ENCODE measurements at regions not wholly inside any gene's neighbourhood (a gene's known extent, or its start where the extent isn't known, plus 50 kb on each side); places are given as distances from the start of the nearest gene placed in this dataset.

DNA sequence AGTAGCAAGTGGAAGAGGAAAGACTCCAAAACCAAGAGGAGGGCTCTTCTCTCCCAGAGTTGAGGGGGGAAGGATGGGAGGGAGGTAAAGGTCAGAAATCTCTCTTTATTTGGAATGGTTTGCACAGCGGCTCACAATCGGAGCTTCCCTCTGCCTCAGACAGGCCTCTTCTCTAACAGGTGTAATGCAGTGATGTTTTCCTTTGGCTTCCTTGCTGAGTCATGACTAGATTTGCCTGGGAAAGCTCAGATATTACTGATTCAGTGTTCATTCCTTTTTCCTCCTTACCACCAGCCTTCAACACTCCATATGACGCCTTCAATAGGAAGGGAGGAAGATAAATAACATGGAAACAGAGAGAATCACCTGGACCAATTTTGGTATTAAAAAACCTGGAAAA, 136.6 kb downstream of the RNF152 start:
- peak in 1 of 2 experiments; percentile 36 for DNase-seq

DNA sequence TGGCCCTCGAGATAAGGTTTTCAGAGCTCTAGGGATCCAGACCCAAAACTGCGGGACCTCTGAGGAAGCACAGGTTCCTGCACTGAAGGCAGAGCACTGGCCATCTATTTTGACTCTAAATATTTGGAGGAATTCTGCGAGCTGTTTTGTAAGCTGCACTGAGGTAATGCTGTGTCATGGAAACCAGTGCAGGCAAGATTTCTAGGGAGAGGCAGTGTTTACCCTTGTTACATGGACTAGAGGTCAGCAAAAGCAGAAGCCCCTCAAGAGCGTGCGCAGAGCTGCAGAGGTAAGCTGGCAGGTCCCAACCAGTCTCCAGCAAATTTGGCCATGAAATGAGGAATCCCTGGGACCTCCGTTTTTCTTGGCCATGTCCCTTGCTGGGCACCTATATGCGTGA, 137.3 kb downstream of the RNF152 start:
- DNase-seq = peak in 1 of 2 experiments; percentile 4

DNA sequence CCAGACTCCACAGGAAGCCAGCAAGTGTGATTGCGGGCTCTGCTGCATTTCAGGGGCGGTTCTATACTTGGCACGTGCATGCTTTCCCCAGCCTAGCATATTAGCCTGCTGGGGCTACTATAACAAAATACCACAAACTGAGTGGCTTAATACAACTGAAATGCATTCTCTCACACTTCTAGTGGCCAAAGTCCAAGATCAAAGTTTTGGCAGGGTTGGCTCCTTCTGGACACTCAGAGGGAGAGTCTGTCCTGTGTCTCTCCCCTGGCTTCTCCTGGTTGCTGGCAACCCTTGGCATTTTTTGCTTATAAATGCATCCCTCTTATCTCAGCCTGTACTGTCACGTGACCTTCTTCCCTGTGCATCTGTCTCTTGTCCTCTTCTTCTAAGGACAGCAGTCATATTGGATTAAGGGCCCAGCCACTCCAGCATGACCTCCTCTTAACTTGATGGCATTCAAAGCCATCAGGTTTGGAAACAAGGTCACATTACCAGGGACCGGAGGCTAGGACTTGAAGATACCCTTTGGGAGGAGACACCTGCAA, 138.7 kb downstream of the RNF152 start:
- DNase-seq = no peak

DNA sequence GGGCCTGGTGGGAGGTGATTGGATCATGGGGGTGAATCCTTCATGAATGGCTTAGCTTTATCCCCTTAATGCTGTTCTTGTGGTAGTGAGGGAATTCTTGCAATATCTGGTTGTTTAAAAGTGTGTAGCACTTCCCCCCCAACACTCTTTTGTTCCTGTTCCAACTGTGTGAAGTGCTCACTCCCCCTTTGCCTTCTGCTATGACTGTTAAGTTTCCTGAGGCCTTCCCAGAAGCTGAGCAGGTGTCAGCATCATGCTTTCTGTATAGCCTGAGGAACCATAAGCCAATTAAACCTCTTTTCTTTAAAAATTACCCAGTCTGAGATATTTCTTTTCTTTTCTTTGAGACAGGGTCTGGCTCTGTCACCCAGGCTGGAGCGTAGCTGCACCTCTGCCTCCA, 139.4 kb downstream of the RNF152 start:
- DNase-seq = no peak

DNA sequence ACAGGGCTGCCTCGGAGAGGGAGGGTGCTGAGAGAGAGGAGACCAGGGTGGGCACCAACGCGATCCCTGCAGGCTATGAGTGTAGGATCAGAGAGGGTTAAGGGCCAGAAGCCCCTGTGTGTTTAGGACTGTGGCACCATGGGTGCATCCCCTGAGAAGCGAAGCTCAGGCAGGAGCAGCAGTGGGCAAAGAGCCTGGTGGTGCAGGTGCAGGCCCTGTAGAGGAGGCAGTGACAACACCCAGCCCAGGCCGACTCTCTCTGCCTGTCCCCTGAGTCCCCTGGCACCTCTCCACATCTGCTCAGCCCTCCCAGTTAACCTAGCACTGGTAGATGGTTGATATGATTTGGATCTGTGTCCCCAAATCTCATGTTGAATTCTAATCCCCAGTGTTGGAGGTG, 139.8 kb downstream of the RNF152 start:
- peak in 1 of 2 experiments; percentile 7 for DNase-seq

DNA sequence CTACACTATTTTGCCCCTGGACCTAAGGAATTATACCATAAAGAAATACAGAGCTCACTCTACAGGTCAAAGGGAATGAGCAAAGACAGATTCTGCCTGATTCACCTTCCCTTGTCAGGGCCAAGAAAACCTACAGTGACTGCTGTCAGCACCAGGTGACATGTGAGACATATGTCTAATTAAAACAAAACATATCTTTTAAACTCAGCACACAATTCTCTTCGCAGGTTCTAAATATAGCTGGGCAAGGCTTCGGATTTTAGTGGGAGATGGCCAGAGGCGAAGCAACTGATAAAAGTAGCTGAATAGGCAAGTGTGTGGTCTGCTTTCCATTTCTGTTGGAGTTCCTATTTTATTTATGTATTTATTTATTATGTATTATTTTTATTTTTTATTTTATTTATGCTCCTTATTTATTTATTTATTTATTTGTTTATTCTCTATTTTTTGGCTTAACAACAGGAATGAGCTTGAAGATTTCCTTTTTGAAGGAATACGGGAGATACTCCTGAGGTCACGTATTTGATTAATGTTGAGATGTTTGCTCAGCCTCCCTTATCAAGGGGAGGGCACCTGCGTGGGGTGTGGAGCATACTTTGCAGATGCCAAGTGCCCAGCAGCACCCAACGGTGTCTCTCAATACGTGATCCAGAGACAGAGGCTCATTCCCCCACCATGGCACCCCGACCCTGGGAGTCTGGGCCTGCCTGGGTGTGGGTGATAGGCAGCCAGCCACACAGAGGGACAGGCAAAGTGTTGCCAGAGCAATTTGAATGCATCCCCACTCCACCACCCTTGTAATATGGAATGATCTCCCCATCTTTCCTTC, 141.8 kb downstream of the RNF152 start:
- DNase-seq = peak; percentile 12 to 16

DNA sequence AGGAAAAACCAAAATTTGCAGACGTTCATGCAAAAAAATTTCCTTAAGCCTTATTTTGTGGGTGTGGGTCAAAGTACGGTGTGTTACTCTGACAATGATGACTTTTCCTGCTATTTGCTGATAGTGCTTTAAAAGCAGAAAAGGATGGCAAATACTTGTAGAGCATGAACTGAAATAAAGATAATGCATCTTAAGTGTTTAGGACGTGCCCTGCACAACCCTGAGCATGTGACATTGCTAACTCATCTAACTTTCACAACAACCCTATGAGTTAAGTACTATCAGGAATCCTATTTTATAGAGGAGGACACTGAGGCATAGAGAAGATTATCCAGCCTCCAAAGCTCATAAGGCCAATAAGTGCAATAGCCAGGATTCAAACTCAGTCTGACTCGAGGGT, 143.3 kb downstream of the RNF152 start:
- no peak for DNase-seq

DNA sequence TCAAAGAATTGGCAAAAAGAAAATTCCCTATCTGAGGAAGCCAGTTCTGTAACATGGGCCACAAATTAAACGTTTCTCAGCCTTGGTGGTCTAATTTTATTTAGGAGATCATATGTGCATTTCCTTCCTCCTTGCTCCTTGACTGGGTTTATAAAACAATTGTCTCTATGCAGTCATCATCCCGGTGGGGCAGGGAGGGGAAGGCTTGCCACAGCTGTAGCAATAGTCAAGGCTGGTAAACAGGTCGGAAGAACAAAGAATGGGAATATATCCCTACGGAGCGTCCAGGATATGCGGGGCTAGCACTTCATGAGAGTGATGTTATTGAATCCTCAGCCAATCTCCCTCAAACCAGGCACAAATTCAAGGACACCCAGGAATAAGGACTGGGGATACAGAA, 143.8 kb downstream of the RNF152 start:
- no peak for DNase-seq

DNA sequence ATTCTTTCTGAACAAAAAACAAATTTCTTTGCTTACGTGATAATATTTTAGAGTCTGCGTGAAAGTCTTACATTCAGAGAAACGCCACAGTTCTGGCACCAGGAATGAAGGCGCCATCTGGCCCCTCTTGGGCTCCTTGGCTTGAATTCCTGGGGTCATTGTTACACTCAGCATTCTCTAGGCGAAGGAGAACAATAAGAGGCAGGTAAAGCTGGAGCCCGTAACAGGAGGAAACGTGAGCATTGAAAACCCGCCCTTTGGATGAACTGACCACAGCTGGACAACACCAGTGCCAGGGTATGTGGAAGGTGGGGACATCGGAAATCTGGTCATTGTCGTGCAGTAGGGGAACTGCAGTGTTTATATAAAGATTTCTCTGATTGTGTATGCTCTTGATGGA, 144.8 kb downstream of the RNF152 start:
- no peak for DNase-seq

DNA sequence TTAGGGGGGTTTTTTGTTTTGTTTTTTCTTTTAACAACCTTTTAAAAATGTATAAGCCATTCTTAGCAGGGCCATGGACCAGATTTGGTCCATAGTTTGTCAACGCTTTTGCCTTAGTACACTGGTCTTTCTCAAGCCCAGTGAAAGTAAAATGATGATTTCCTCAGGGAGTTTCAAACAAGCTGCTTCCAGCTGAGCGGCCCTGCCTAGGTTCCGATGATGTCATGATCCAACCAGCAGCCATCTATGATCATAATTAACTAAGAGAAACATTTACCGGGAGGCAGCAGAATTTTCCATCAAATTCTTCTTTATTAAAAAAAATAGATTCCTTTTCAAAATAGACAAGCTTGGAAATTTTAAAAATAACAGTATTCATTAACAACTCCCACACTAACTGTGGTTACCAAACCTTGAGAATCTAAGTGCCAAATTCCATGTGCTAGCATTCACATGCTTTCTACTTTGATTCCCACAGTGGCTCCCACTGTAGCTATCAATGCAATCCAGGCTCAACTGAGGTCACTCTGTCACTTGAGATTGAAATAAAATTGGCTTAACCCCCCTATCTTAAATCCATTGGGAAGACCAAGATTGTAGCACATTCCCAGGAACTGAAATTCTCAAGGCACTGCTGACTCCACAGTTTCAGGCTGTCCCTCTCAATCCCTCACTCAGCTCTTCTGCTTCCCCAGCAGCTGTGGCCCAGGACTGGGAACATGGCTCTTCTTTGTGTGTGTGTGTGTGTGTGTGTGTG, 148.9 kb downstream of the RNF152 start:
- no peak for DNase-seq

DNA sequence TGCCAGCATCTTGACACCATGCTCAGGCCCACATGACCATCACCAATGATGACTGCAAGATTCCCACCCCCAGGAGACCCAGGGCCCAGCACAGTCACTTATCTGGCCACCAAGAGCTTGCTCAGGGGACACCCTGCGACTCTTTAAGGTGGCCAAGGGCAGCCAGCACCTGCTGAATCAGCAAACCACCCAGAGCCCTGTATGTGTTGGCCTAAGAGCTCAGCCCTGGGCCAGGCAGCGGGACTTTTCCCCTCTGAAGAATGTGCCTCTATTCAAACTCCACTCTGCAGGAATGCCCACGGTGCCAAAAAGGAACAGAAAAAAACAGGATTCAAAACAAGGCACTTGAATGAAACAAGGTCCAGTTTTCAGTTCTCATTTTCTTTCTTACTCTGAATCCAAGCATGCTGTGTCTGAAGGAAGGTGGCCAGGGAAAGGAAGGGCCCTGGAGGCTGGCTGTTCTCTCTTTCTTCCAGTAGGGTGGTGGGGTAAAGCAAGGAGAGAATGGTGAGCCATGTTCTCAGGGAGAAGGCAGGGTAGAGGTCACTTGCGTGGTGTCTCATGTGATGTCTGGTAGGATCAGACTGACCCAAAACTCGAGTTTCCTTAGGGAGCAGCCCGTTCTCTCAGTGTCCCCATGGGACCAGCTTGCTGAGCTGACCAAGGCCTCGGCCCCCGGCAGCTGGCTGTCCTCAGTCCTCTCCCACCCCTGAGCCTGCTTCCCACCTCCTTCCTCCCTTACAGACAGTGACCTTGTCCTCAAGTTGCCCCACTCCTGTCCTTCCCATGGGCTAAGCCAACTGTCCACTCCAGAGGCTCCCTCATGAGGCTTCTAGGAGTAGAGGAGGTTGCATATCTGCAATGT, 150.0 kb downstream of the RNF152 start:
- no peak for DNase-seq

DNA sequence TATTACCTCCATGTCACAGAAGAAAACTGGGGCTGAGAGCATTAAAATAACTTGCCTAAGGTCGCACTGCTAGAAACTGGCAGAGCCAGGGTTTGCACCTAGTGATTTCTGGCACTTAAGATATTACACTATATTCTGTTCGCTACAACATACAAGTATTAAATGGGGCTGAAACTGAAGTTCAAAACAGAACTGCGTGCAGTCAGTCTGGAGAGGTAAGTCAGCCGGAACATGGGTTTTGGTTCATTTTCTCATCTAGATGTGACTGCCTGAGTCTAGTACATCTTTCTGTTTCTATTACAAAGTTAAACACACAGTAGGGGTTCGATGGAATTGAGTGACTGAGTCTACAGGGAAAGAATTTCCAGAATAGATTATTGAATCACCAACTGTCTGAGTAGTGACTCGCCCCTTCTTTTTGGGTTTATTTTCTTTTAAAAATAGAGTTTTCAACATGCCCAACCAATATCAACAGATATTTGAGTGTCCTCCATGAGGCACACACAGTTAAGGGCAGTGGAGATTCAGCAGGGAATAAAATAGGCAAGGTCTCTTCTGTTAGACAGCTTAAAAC, 150.8 kb downstream of the RNF152 start:
- no peak for DNase-seq

DNA sequence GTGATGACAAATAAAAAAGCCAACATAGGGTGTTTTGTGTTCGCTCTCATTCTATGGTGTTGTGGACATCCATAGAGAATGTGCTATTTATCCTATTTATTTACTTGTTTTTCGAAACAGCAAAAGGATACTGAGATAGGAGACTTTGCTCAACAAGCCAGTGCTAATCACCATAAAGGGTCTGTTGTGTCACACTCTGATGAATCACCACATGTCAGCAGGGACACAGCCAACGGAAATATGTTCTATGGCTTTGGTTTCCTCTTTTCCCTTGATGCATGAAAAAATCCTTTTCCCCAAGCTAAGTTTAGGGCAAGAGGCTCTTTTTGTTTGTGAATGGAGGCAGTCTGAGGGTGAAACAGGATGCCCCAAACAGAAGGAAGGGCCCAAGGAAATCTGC, 154.3 kb downstream of the RNF152 start:
- DNase-seq = no peak

DNA sequence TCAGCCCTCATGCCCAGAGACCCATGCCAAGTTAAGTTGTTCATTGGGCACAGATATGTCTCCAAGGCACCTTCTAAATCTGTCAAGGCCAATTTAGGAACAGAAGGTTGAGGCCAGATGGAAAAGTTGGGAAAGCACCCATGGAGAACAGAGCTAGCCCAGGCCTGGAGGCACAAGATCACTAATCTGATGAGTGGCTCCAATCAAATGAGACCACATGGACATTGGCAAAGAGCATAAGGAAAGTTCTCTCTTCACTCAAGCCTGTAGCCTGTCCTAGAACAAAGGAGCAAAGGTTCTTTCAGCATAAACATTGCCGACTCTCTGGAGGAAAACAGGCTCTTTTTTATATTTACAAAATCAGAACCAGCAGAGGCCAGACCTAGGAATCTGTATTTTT, 154.8 kb downstream of the RNF152 start:
- no peak for DNase-seq

DNA sequence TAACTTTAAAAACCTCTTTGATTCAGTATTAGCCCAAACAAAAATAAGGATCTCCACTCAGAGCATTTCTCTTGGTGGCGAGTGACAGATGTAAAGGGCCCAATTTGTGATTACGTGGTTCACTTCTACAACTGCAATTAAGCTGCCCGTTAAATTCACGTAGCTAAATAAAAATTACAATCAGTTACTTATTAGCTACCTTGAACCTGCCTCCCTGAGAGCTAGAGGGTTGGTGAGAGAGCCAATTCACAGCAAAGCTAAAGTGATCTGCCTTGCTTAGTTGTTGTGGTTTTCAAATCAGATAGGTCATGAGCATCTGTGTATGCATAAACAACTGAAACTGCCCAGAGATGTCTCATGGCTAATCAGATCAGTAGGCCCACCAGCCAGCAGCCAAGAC, 156.7 kb downstream of the RNF152 start:
- DNase-seq = no peak

DNA sequence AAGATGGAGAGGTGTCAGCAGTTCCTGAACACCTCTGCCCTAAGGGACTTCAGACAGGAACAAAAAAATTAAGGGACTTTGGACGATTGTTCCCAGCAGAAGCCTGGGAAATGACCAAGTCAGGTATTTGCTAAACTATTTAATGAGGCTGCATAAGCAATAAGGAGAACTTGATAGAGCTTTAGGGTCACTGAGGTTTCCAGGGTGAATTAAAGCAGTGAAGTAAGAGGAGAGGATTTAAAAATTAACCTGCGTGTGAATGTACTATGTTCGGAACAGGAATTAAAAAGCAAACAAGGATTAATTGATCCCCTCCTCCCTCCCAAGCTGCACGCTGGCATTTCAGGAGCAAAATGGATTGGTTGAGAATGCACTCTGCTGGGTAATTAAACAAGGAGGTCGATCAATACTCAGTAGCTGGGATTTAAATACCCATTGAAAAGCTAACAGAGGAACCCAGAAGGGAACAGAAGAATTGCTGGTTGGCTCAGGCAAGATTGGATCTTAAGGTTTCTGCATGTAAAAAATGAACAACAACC, 157.2 kb downstream of the RNF152 start:
- no peak for DNase-seq

DNA sequence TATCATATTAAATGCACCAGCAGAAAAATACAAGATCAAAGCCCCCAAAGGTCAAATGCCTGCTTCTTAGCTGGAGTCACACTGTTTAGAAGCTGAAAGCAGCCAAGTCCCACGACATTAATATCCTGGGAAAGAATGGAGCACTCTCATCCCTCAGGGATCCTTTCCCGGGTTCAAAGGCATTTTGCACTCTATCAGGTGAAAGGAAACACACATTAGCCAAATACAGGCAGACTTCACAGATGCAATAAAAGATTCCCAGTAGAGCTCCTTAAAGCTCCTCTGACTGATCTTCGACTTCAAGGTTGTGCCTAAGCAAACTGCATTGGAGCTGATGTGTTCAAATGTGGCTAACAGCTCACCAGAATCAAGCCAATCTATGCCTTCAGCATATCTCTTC, 158.4 kb downstream of the RNF152 start:
- DNase-seq = no peak

DNA sequence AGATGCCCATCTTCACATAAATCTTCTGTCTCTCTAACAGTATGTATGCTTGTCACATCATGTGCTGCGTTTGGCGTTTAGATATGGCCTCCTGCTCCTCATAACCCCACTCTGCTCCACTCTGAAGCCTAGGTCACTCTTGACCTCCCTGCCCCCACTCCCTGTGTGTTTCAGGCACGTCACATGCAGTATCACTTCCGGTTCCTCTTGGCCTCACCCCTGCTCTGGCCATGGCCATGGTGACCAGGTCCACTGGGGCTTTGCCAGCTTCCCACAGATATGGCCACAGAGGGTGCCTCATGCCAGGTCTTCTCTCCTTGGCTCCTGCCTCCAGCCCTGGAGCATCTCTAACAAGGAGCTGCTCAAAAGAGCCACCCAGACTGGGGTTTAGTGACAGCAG, 160.0 kb downstream of the RNF152 start:
- no peak for DNase-seq

DNA sequence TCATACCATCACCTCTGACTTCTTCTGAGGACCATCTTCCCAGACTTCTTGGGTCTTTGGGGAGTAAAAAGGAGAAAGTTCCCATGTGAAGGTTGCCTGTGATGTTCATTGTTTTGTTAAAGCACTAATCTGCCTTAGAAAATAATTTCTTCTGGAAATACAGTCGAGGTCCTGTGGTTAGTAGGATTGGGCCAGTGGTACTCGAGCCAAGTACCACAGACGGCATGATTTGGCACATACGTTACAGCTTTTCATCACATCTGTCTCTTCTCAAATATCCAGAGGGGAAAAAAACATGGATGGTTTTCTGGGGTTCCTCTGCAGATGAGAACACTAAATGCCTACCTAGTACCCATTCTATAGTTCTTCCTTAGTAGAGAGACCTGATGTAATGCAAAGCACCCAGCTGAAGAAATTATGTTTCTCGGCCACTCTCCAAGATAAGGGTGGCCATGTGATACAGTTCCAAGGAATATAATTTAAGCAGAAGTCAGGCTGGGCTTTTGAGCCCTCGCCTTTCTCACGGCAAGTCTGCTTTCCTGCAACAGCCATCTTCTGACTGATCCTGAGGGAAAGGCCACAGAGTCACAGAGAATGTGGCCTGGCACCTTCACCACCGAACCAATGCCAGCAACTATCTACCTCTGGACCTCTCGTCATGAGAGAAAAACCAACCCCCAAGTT, 161.0 kb downstream of the RNF152 start:
- no peak for DNase-seq

DNA sequence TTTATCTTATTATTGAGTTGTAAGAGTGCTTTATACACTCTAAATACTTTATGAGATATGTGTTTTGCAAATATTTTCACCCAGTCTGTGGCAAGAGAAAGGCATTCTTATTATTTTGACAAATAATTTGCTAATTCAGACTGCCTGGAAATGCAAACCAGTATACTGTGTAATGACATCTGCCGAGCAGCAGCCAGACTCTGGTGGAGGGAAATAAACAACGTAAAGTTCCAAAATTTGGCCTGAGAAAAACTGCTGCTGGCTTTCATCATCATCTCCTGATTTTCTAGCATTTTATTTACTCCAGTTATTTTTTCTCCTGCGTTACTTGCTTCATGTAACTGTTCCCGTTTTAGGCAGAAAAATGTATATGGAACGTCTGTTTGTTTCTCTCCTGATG, 161.6 kb downstream of the RNF152 start:
- no peak for DNase-seq

DNA sequence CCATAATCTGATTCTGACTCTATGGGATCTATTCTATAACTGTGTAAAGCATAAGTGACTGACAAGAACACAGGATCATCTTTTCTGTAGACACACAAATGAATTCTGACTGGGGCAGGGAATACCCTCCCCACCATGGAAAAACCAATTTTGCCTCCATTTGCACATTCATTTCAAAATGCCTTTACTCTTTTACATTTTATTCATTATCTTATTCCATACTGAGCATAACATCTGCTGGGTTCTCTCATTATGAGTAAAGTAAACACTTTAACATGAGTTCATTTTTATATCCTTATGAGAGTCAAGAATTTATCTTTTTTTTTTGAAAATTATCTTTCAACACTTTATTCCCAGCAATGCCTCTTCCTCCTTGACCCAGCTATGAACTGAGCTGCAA, 163.5 kb downstream of the RNF152 start:
- DNase-seq = no peak

Data from SHP77 (cell line).